Ectodermal cell (in vitro differentiated cells): ENCODE measurements at regions not wholly inside any gene's neighbourhood (a gene's known extent, or its start where the extent isn't known, plus 50 kb on each side); places are given as distances from the start of the nearest gene placed in this dataset.

ENCODE experiments used
- H3K27ac ChIP-seq: 2 replicates; pipeline ENCODE4 v1.7.0; 2013; ENCODE audit warnings: mild to moderate bottlenecking, low read depth, low read length; ENCODE audit not compliant: insufficient read depth, poor library complexity, severe bottlenecking
- H3K27me3 ChIP-seq: 2 replicates; pipeline ENCODE4 v1.7.0; 2013; ENCODE audit warnings: mild to moderate bottlenecking, low read length; ENCODE audit not compliant: insufficient read depth, control insufficient read depth, poor library complexity, severe bottlenecking
- H3K36me3 ChIP-seq: one replicate; pipeline ENCODE4 v1.7.0; 2013; ENCODE audit warnings: low read length; ENCODE audit not compliant: control insufficient read depth, insufficient read depth
- H3K4me1 ChIP-seq: one replicate; pipeline ENCODE4 v1.7.0; 2013; ENCODE audit warnings: low read length; ENCODE audit not compliant: control insufficient read depth, insufficient read depth
- H3K4me3 ChIP-seq: 2 replicates; pipeline ENCODE4 v1.7.0; 2013; ENCODE audit warnings: low read depth, low read length, control low read depth; ENCODE audit not compliant: insufficient read depth
- H3K9me3 ChIP-seq: 2 replicates; pipeline ENCODE4 v1.7.0; 2013; ENCODE audit warnings: mild to moderate bottlenecking, low read length, moderate library complexity; ENCODE audit not compliant: control insufficient read depth
- WGBS, 2 experiments: methylation state at CpG; one replicate each; pipeline ENCODE4 v1.1.7; 2013; ENCODE audit warnings: missing lambda C conversion rate in 2 of 2; 5-methylcytosine and 5-hydroxymethylcytosine counted together

GRCh38 chr19:32241306-32241705 lies 104.1 kb upstream of the ZNF507 start:
- Histone ChIP-seq H3K9me3 (no peaks in the 10 kb centered on the region), H3K4me3 (no peak overlapping the region), H3K27ac (no peak overlapping the region), H3K36me3 (no peaks in the 10 kb centered on the region), H3K4me1 (no peaks in the 10 kb centered on the region), H3K27me3 (no peaks in the 10 kb centered on the region)
- 91 to 93% methylated on average over 8 of the region's 8 CpGs for WGBS, 2 experiments

GRCh38 chr19:32241932-32242710 lies 103.3 kb upstream of the ZNF507 start:
- Histone ChIP-seq H3K9me3 (no peaks in the 10 kb centered on the region), H3K4me1 (no peaks in the 10 kb centered on the region), H3K36me3 (no peaks in the 10 kb centered on the region), H3K27me3 (no peaks in the 10 kb centered on the region), H3K4me3 (no peak overlapping the region), H3K27ac (no peak overlapping the region)
- 94 to 96% methylated on average over 19 to 21 of the region's 21 CpGs for WGBS, 2 experiments

GRCh38 chr19:32246006-32246405 lies 99.4 kb upstream of the ZNF507 start:
- Histone ChIP-seq H3K4me3 (no peak overlapping the region), H3K36me3 (no peaks in the 10 kb centered on the region), H3K27ac (no peak overlapping the region), H3K4me1 (no peaks in the 10 kb centered on the region), H3K9me3 (no peaks in the 10 kb centered on the region), H3K27me3 (no peaks in the 10 kb centered on the region)
- 86 to 87% methylated on average over 4 to 5 of the region's 5 CpGs for WGBS, 2 experiments

GRCh38 chr19:32251634-32252332 lies 93.6 kb upstream of the ZNF507 start:
- Histone ChIP-seq H3K27ac (no peak overlapping the region), H3K4me1 (no peaks in the 10 kb centered on the region), H3K4me3 (no peak overlapping the region), H3K27me3 (no peaks in the 10 kb centered on the region), H3K36me3 (no peaks in the 10 kb centered on the region), H3K9me3 (no peaks in the 10 kb centered on the region)
- WGBS, 2 experiments = 92 to 96% methylated on average over 18 of the region's 18 CpGs

GRCh38 chr19:32252333-32252669 lies 93.1 kb upstream of the ZNF507 start:
- Histone ChIP-seq H3K9me3 (no peaks in the 10 kb centered on the region), H3K27ac (no peak overlapping the region), H3K4me3 (no peak overlapping the region), H3K27me3 (no peaks in the 10 kb centered on the region), H3K4me1 (no peaks in the 10 kb centered on the region), H3K36me3 (no peaks in the 10 kb centered on the region)
- 95% methylated on average over 11 of the region's 11 CpGs for WGBS, 2 experiments

- no peaks in the 10 kb centered on the region for H3K36me3 ChIP-seq
- no peaks in the 10 kb centered on the region for H3K4me1 ChIP-seq
- no peak overlapping the region for H3K4me3 ChIP-seq
- H3K27me3 ChIP-seq = no peaks in the 10 kb centered on the region
- 93 to 94% methylated on average over 30 of the region's 30 CpGs for whole genome bisulfite sequencing, 2 experiments
- no peak overlapping the region for H3K27ac ChIP-seq
- no peaks in the 10 kb centered on the region for H3K9me3 ChIP-seq
Measured at GRCh38 chr19:32253683-32254508, 91.5 kb upstream of the ZNF507 start.

- Histone ChIP-seq H3K9me3 (no peaks in the 10 kb centered on the region), H3K36me3 (no peaks in the 10 kb centered on the region), H3K4me1 (no peaks in the 10 kb centered on the region), H3K27me3 (no peaks in the 10 kb centered on the region), H3K27ac (no peak overlapping the region), H3K4me3 (no peak overlapping the region)
- WGBS, 2 experiments = 89 to 95% methylated on average over 6 of the region's 6 CpGs
Measured at GRCh38 chr19:32254509-32254890, 90.9 kb upstream of the ZNF507 start.

GRCh38 chr19:32255536-32256295 lies 89.7 kb upstream of the ZNF507 start:
- Histone ChIP-seq H3K27me3 (no peaks in the 10 kb centered on the region), H3K36me3 (no peaks in the 10 kb centered on the region), H3K27ac (no peak overlapping the region), H3K4me1 (no peaks in the 10 kb centered on the region), H3K4me3 (no peak overlapping the region), H3K9me3 (no peaks in the 10 kb centered on the region)
- 91 to 92% methylated on average over 7 to 8 of the region's 8 CpGs for WGBS, 2 experiments

- H3K36me3 ChIP-seq = no peaks in the 10 kb centered on the region
- 85 to 86% methylated on average over 15 of the region's 15 CpGs for WGBS, 2 experiments
- no peaks in the 10 kb centered on the region for H3K4me1 ChIP-seq
- no peak overlapping the region for H3K4me3 ChIP-seq
- H3K27me3 ChIP-seq = no peaks in the 10 kb centered on the region
- H3K27ac ChIP-seq = no peak overlapping the region
- H3K9me3 ChIP-seq = no peaks in the 10 kb centered on the region
Measured at GRCh38 chr19:32256341-32256975, 89.0 kb upstream of the ZNF507 start.
